ENCODE measurements at regions not wholly inside any gene's neighbourhood (a gene's known extent, or its start where the extent isn't known, plus 50 kb on each side); places are given as distances from the start of the nearest gene placed in this dataset.

DNA sequence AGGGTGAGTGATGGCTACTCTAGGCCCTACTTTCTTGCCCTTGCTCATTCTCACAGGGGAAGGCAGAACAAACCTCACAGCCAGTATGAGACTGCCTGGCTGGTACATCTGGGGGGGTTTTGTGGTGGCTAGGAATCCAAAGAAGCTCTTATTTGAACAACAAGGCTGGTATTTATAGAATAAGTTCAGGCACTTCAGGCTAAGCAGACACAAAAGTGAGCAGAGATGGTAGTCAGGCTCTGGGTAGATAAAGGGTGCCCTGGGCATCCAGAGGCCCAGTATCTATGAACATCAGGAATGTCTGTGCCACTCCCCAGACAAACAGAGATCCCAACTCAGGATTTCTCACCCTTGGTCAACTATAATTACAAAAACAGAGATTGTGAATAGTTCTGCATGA is 57.2 kb upstream of the RTN4 start:
- Histone ChIP-seq H2AFZ (ENCODE audit: low read length) (no peak overlapping the region), H3K4me1 (ENCODE audit: control insufficient read depth, extremely low read depth, insufficient read depth, low read length) (peaks cover 30% of the 10 kb centered on the region), H3K9me3 (ENCODE audit: control insufficient read depth, insufficient read depth, low read depth, low read length) (no peaks in the 10 kb centered on the region), H3K27ac (ENCODE audit: insufficient read depth, low read length) (peak overlapping the region; percentile 37), H3K9ac (ENCODE audit: insufficient read depth, low read length) (no peak overlapping the region), H3K27me3 (ENCODE audit: control insufficient read depth, insufficient read depth, low read length) (no peaks in the 10 kb centered on the region), H3K4me2 (ENCODE audit: extremely low read depth, insufficient read depth, low read length) (no peak overlapping the region), H3K36me3 (ENCODE audit: control insufficient read depth, insufficient read depth, low read length) (no peaks in the 10 kb centered on the region), H3K4me3 (replicated peaks in 1 of 4; ENCODE audit: control extremely low read depth in 1 of 4, insufficient read depth in 1 of 4, low read depth in 3 of 4, low read length in 4 of 4) (no peak overlapping the region), H3K79me2 (ENCODE audit: control insufficient read depth, insufficient read depth, low read length) (peaks cover 2% of the 10 kb centered on the region), H4K20me1 (ENCODE audit: control insufficient read depth, extremely low read depth, insufficient read depth, low read length) (no peaks in the 10 kb centered on the region)
- no peak for TF ChIP-seq EZH2 (IDR thresholded peaks at IDR 0.05; ENCODE audit: low read length, missing control alignments)
- TF ChIP-seq, protein P1, sequence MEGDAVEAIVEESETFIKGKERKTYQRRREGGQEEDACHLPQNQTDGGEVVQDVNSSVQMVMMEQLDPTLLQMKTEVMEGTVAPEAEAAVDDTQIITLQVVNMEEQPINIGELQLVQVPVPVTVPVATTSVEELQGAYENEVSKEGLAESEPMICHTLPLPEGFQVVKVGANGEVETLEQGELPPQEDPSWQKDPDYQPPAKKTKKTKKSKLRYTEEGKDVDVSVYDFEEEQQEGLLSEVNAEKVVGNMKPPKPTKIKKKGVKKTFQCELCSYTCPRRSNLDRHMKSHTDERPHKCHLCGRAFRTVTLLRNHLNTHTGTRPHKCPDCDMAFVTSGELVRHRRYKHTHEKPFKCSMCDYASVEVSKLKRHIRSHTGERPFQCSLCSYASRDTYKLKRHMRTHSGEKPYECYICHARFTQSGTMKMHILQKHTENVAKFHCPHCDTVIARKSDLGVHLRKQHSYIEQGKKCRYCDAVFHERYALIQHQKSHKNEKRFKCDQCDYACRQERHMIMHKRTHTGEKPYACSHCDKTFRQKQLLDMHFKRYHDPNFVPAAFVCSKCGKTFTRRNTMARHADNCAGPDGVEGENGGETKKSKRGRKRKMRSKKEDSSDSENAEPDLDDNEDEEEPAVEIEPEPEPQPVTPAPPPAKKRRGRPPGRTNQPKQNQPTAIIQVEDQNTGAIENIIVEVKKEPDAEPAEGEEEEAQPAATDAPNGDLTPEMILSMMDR (conservative IDR thresholded peaks at IDR 0.05 in 1 of 2, IDR thresholded peaks at IDR 0.05 in 1 of 2; ENCODE audit: low read depth in 1 of 2, low read length in 2 of 2), result no peak
- peak in 1 of 2 donors; percentile 71 for DNase-seq (ENCODE audit: low read depth in 2 of 2)

DNA sequence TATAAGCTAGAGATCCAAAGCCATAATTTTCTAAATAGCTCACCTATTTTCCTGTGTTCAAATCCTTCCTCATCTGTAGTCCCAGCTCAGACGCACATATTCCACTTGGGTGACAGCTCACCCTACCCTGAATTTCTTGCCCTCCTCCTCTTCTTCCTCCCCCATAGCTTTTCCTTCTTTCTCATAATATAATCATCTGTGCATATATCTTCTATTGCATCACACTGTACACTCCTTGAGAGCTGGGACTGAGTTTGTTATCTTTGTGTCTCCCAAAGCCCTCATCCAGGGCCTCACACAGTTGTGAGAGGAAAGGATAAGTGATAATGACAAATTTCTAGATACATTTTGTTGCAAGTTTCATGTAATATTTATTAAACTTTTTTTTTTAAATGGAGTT is 55.9 kb upstream of the RTN4 start:
- Histone ChIP-seq H3K27ac (ENCODE audit: insufficient read depth, low read length) (no peak overlapping the region), H3K9ac (ENCODE audit: insufficient read depth, low read length) (no peak overlapping the region), H3K79me2 (ENCODE audit: control insufficient read depth, insufficient read depth, low read length) (no peaks in the 10 kb centered on the region), H2AFZ (ENCODE audit: low read length) (no peak overlapping the region), H3K9me3 (ENCODE audit: control insufficient read depth, insufficient read depth, low read depth, low read length) (no peaks in the 10 kb centered on the region), H4K20me1 (ENCODE audit: control insufficient read depth, extremely low read depth, insufficient read depth, low read length) (no peaks in the 10 kb centered on the region), H3K4me1 (ENCODE audit: control insufficient read depth, extremely low read depth, insufficient read depth, low read length) (peaks cover 20% of the 10 kb centered on the region), H3K4me3 (replicated peaks in 1 of 4; ENCODE audit: control extremely low read depth in 1 of 4, insufficient read depth in 1 of 4, low read depth in 3 of 4, low read length in 4 of 4) (no peak overlapping the region), H3K27me3 (ENCODE audit: control insufficient read depth, insufficient read depth, low read length) (no peaks in the 10 kb centered on the region), H3K4me2 (ENCODE audit: extremely low read depth, insufficient read depth, low read length) (no peak overlapping the region), H3K36me3 (ENCODE audit: control insufficient read depth, insufficient read depth, low read length) (no peaks in the 10 kb centered on the region)
- DNase-seq (ENCODE audit: low read depth in 2 of 2), result no peak
- TF ChIP-seq, protein P1 (conservative IDR thresholded peaks at IDR 0.05 in 1 of 2, IDR thresholded peaks at IDR 0.05 in 1 of 2; ENCODE audit: low read depth in 1 of 2, low read length in 2 of 2), result no peak
- no peak for TF ChIP-seq EZH2 (IDR thresholded peaks at IDR 0.05; ENCODE audit: low read length, missing control alignments)

DNA sequence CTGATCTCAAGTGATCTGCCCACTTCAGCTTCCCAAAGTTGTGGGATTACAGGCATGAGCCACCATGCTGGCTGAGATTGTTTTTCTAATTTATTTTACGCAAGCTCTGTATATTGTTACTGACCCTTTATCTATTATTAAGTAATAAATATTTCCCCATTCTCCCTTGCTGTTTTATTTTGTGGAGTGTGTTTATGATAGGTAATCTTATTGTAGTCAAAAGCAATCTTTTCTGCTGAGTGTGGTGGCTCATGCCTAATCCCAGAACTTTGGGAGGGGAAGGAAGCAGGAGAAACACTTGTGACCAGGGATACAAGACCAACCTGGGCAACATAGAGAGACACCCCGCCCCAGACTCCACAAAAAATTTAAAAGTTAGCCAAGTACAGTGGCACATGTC is 55.2 kb upstream of the RTN4 start:
- Histone ChIP-seq H4K20me1 (ENCODE audit: control insufficient read depth, extremely low read depth, insufficient read depth, low read length) (no peaks in the 10 kb centered on the region), H3K4me1 (ENCODE audit: control insufficient read depth, extremely low read depth, insufficient read depth, low read length) (peaks cover 21% of the 10 kb centered on the region), H3K79me2 (ENCODE audit: control insufficient read depth, insufficient read depth, low read length) (no peaks in the 10 kb centered on the region), H3K4me3 (replicated peaks in 1 of 4; ENCODE audit: control extremely low read depth in 1 of 4, insufficient read depth in 1 of 4, low read depth in 3 of 4, low read length in 4 of 4) (no peak overlapping the region), H3K27ac (ENCODE audit: insufficient read depth, low read length) (no peak overlapping the region), H3K9ac (ENCODE audit: insufficient read depth, low read length) (no peak overlapping the region), H3K9me3 (ENCODE audit: control insufficient read depth, insufficient read depth, low read depth, low read length) (no peaks in the 10 kb centered on the region), H2AFZ (ENCODE audit: low read length) (no peak overlapping the region), H3K27me3 (ENCODE audit: control insufficient read depth, insufficient read depth, low read length) (no peaks in the 10 kb centered on the region), H3K36me3 (ENCODE audit: control insufficient read depth, insufficient read depth, low read length) (no peaks in the 10 kb centered on the region), H3K4me2 (ENCODE audit: extremely low read depth, insufficient read depth, low read length) (no peak overlapping the region)
- TF ChIP-seq, protein P1 (conservative IDR thresholded peaks at IDR 0.05 in 1 of 2, IDR thresholded peaks at IDR 0.05 in 1 of 2; ENCODE audit: low read depth in 1 of 2, low read length in 2 of 2), result no peak
- TF ChIP-seq EZH2 (IDR thresholded peaks at IDR 0.05; ENCODE audit: low read length, missing control alignments), result no peak
- DNase-seq (ENCODE audit: low read depth in 2 of 2), result no peak
